ENCODE measurements at regions not wholly inside any gene's neighbourhood (a gene's known extent, or its start where the extent isn't known, plus 50 kb on each side); places are given as distances from the start of the nearest gene placed in this dataset.

- 62% methylated on average over 5 of the region's 5 CpGs for WGBS (ENCODE audit: insufficient coverage, insufficient replicate concordance, low lambda C conversion rate, missing lambda C conversion rate)
- in situ Hi-C loops (cut with MboI), result no loop called here
- POLR2A ChIA-PET, result no interaction called here
These were observed 228.9 kb downstream of the TTC8 start for GRCh38 chr14:89053303-89053702.

More at GRCh38 chr14:89053303-89053702, 228.9 kb downstream of the TTC8 start:
- Histone ChIP-seq H3K9me3 (replicated peaks; ENCODE audit: control insufficient read depth, insufficient read depth, low read length) (no peaks in the 10 kb centered on the region; the same call in 2 of the 3 replicates), H3K9ac (ENCODE audit: control insufficient read depth, insufficient read depth, low read length) (no peak overlapping the region), H2AFZ (ENCODE audit: control insufficient read depth, low read depth, low read length) (no peak overlapping the region), H3K36me3 (ENCODE audit: control insufficient read depth in 2 of 2, insufficient read depth in 2 of 2, low read length in 1 of 2) (no peaks in the 10 kb centered on the region), H3K4me2 (ENCODE audit: control insufficient read depth, insufficient read depth) (no peak overlapping the region), H3K4me3 (no peak overlapping the region), H4K20me1 (ENCODE audit: control insufficient read depth, insufficient read depth) (no peaks in the 10 kb centered on the region), H3K27me3 (replicated peaks in 1 of 2; ENCODE audit: control insufficient read depth in 2 of 2, insufficient read depth in 2 of 2, low read length in 1 of 2) (no peaks in the 10 kb centered on the region), H3K79me2 (ENCODE audit: control insufficient read depth, insufficient read depth, low read length) (no peaks in the 10 kb centered on the region), H3K27ac (ENCODE audit: control insufficient read depth, insufficient read depth) (no peak overlapping the region), H3K4me1 (ENCODE audit: control insufficient read depth, insufficient read depth, low read length) (no peaks in the 10 kb centered on the region)
- BruUV-seq (replicated peaks), result no TSS peak
- DNase-seq (ENCODE audit: low read depth, low spot score) (no peak), ATAC-seq (no peak), FAIRE-seq (no peak)
- ChIA-PET CTCF (no interaction called here), SMC1A (ENCODE audit: uncharacterized antibody, unreplicated experiment) (no interaction called here), RAD21 (ENCODE audit: unreplicated experiment) (no interaction called here)
- TF ChIP-seq MXI1 (IDR thresholded peaks at IDR 0.05; ENCODE audit: low read depth, low read length), result no peak
- TF ChIP-seq SMARCA5 (IDR thresholded peaks at IDR 0.05), result no peak
- TF ChIP-seq ZBTB11 (CRISPR knock-in tag; IDR thresholded peaks at IDR 0.05), result no peak
- TF ChIP-seq IKZF1 (conservative IDR thresholded peaks at IDR 0.05), result no peak
- no peak for TF ChIP-seq NBN (IDR thresholded peaks at IDR 0.05)
- TF ChIP-seq REST (IDR thresholded peaks at IDR 0.05; ENCODE audit: low read depth, low read length), result no peak
- no peak for TF ChIP-seq ZNF622 (IDR thresholded peaks at IDR 0.05)
- TF ChIP-seq KLF5 (IDR thresholded peaks at IDR 0.05; ENCODE audit: partially characterized antibody), result no peak
- TF ChIP-seq E2F8 (IDR thresholded peaks at IDR 0.05; ENCODE audit: low read depth, partially characterized antibody), result no peak
- no peak for TF ChIP-seq POLR2A (IDR thresholded peaks at IDR 0.05; ENCODE audit: low read depth, low read length)
- TF ChIP-seq POU2F2 (IDR thresholded peaks at IDR 0.05; ENCODE audit: borderline replicate concordance, low read depth, low read length), result no peak
- TF ChIP-seq HDAC6 (IDR thresholded peaks at IDR 0.05; ENCODE audit: unreplicated experiment), result no peak
- intact Hi-C loops (cut with micrococcal nuclease; ENCODE audit: unreplicated experiment), result no loop called here
